Astrocyte (in vitro differentiated cells and primary cell): ENCODE measurements at regions not wholly inside any gene's neighbourhood (a gene's known extent, or its start where the extent isn't known, plus 50 kb on each side); places are given as distances from the start of the nearest gene placed in this dataset.
"Not testable (repeated sequence)": the region's sequence is repeated elsewhere in the genome, so short reads cannot be mapped to it uniquely, and the experiment has no call there.

Source experiments
- DNase-seq: peaks from one replicate; pipeline ENCODE4 v3.0.0-alpha.2; 2010; ENCODE audit warnings: low read depth
- FAIRE-seq: peaks from 2 replicates; lab custom pipeline; 2011; peaks lifted over from hg19 to GRCh38; lab: Jason Lieb, UNC
- H2AFZ ChIP-seq: 2 replicates; pipeline ENCODE4 v1.6.0; 2012; ENCODE audit warnings: low read depth, low read length, inconsistent platforms
- H3K27ac ChIP-seq: 2 replicates; pipeline ENCODE4 v1.5.1; 2011; ENCODE audit warnings: low read depth, low read length, inconsistent platforms
- H3K27me3 ChIP-seq: 2 replicates; pipeline ENCODE4 v1.6.0; 2011; ENCODE audit warnings: low read length, inconsistent platforms; ENCODE audit not compliant: insufficient read depth
- H3K36me3 ChIP-seq: 2 replicates; pipeline ENCODE4 v1.5.1; 2011; ENCODE audit warnings: low read length, inconsistent platforms; ENCODE audit not compliant: insufficient read depth
- H3K4me1 ChIP-seq: 2 replicates; pipeline ENCODE4 v1.5.1; 2011; ENCODE audit warnings: low read length, inconsistent platforms; ENCODE audit not compliant: insufficient read depth
- H3K4me2 ChIP-seq: 2 replicates; pipeline ENCODE4 v1.6.0; 2012; ENCODE audit warnings: low read length, inconsistent platforms
- H3K4me3 ChIP-seq: 2 replicates; pipeline ENCODE4 v1.5.1; 2011; ENCODE audit warnings: low read depth, mild to moderate bottlenecking, low read length, inconsistent platforms; ENCODE audit not compliant: insufficient read depth
- H3K79me2 ChIP-seq: 2 replicates; pipeline ENCODE4 v1.6.0; 2012; ENCODE audit warnings: mild to moderate bottlenecking, low read length, inconsistent platforms; ENCODE audit not compliant: insufficient read depth
- H3K9ac ChIP-seq: 2 replicates; pipeline ENCODE4 v1.6.0; 2012; ENCODE audit warnings: mild to moderate bottlenecking, low read length, inconsistent platforms
- H3K9me3 ChIP-seq: 2 replicates; pipeline ENCODE4 v1.5.1; 2012; ENCODE audit warnings: low read depth, mild to moderate bottlenecking, low read length, inconsistent platforms; ENCODE audit not compliant: insufficient read depth
- H4K20me1 ChIP-seq: 2 replicates; pipeline ENCODE4 v1.6.0; 2012; ENCODE audit warnings: low read length, inconsistent platforms; ENCODE audit not compliant: insufficient read depth
- H3K27ac Mint-ChIP-seq: one replicate; pipeline ENCODE4 v1.8.0; 2021; ENCODE audit warnings: mild to moderate bottlenecking, mixed read lengths; ENCODE audit not compliant: unreplicated experiment
- H3K27me3 Mint-ChIP-seq: one replicate; pipeline ENCODE4 v1.8.0; 2021; ENCODE audit warnings: low read depth, mixed read lengths; ENCODE audit not compliant: unreplicated experiment
- H3K36me3 Mint-ChIP-seq: one replicate; pipeline ENCODE4 v1.8.0; 2021; ENCODE audit warnings: low read depth, mixed read lengths; ENCODE audit not compliant: unreplicated experiment
- H3K4me1 Mint-ChIP-seq: one replicate; pipeline ENCODE4 v1.8.0; 2021; ENCODE audit warnings: low read depth, mixed read lengths; ENCODE audit not compliant: unreplicated experiment
- H3K4me3 Mint-ChIP-seq: one replicate; pipeline ENCODE4 v1.8.0; 2021; ENCODE audit warnings: mild to moderate bottlenecking, moderate library complexity, mixed read lengths; ENCODE audit not compliant: unreplicated experiment
- H3K9me3 Mint-ChIP-seq: one replicate; pipeline ENCODE4 v1.8.0; 2021; ENCODE audit warnings: mild to moderate bottlenecking, mixed read lengths; ENCODE audit not compliant: unreplicated experiment
- EZH2 ChIP-seq: IDR thresholded peaks from 2 replicates; pipeline ENCODE4 v1.6.1; 2012; ENCODE audit warnings: mild to moderate bottlenecking, low read length, inconsistent platforms; ENCODE audit not compliant: insufficient read depth
- TF ChIP-seq, protein P1 (sequence below): IDR thresholded peaks from 2 replicates; pipeline ENCODE4 v1.5.1; 2011; ENCODE audit warnings: low read depth, mild to moderate bottlenecking, inconsistent platforms, low read length, moderate library complexity; ENCODE audit not compliant: insufficient read depth

DNA sequence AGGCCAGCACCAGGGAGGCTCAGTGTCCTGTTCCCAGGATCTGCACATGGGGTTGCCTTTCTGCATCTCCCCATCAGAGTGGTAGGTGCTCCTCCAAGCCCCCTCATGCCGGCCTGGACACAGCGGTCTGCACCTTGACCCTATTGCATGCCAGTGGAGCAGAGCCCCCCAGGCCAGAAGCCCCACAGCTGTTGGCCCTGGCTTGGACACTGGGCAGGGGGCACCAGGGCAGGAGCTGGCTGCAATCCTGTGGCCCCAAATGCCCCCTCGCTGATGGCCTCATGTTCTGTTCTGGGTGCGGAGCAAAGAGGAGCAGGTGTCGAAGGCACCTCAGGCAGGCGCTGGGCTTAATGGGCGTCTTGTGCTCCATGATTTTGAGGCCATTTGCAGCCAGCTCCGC, 62.7 kb downstream of the CCDC74A start:
- H3K27me3 Mint-ChIP-seq: peaks cover 7% of the 10 kb centered on the region
- H3K4me1 Mint-ChIP-seq: no peaks in the 10 kb centered on the region
- no peak overlapping the region for H2AFZ ChIP-seq
- no peaks in the 10 kb centered on the region for H3K36me3 Mint-ChIP-seq
- H3K4me1 ChIP-seq: no peaks in the 10 kb centered on the region
- no peak overlapping the region for H3K9ac ChIP-seq
- no peak overlapping the region for H3K27ac Mint-ChIP-seq
- H4K20me1 ChIP-seq: no peaks in the 10 kb centered on the region
- H3K4me2 ChIP-seq: no peak overlapping the region
- no peak for TF ChIP-seq EZH2
- TF ChIP-seq, protein P1, sequence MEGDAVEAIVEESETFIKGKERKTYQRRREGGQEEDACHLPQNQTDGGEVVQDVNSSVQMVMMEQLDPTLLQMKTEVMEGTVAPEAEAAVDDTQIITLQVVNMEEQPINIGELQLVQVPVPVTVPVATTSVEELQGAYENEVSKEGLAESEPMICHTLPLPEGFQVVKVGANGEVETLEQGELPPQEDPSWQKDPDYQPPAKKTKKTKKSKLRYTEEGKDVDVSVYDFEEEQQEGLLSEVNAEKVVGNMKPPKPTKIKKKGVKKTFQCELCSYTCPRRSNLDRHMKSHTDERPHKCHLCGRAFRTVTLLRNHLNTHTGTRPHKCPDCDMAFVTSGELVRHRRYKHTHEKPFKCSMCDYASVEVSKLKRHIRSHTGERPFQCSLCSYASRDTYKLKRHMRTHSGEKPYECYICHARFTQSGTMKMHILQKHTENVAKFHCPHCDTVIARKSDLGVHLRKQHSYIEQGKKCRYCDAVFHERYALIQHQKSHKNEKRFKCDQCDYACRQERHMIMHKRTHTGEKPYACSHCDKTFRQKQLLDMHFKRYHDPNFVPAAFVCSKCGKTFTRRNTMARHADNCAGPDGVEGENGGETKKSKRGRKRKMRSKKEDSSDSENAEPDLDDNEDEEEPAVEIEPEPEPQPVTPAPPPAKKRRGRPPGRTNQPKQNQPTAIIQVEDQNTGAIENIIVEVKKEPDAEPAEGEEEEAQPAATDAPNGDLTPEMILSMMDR: no peak
- no peak overlapping the region for H3K27ac ChIP-seq
- no peaks in the 10 kb centered on the region for H3K9me3 Mint-ChIP-seq
- no peaks in the 10 kb centered on the region for H3K9me3 ChIP-seq
- no peak overlapping the region for H3K4me3 ChIP-seq
- no peaks in the 10 kb centered on the region for H3K36me3 ChIP-seq
- FAIRE-seq (no peak), DNase-seq (no peak)
- no peaks in the 10 kb centered on the region for H3K79me2 ChIP-seq
- H3K4me3 Mint-ChIP-seq: no peak overlapping the region
- no peaks in the 10 kb centered on the region for H3K27me3 ChIP-seq

DNA sequence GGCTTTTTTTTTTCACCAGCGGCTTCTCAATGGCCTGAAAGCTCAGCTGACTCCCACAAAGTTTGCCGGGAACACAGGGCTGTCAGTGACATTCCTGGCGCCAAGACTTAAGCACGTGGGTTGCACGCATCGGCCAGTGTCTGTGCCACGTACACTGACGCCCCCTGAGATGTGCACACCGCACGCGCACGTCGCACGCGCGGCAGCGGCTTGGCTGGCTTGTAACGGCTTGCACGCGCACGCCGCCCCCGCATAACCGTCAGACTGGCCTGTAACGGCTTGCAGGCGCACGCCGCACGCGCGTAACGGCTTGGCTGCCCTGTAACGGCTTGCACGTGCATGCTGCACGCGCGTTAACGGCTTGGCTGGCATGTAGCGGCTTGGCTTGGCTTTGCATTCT, 63.2 kb downstream of the CCDC74A start:
- no peak for FAIRE-seq
- Mint-ChIP-seq H3K36me3 (no peaks in the 10 kb centered on the region), H3K27me3 (peaks cover 7% of the 10 kb centered on the region), H3K9me3 (no peaks in the 10 kb centered on the region), H3K27ac (no peak overlapping the region), H3K4me1 (no peaks in the 10 kb centered on the region), H3K4me3 (no peak overlapping the region)
- Histone ChIP-seq H4K20me1 (no peaks in the 10 kb centered on the region), H3K4me1 (no peaks in the 10 kb centered on the region), H3K9ac (no peak overlapping the region), H3K9me3 (no peaks in the 10 kb centered on the region), H3K79me2 (no peaks in the 10 kb centered on the region), H3K36me3 (no peaks in the 10 kb centered on the region), H3K4me3 (no peak overlapping the region), H3K27ac (no peak overlapping the region), H3K27me3 (no peaks in the 10 kb centered on the region), H2AFZ (no peak overlapping the region), H3K4me2 (no peak overlapping the region)
- DNase-seq: no peak
- TF ChIP-seq, protein P1: no peak
- TF ChIP-seq EZH2: no peak

DNA sequence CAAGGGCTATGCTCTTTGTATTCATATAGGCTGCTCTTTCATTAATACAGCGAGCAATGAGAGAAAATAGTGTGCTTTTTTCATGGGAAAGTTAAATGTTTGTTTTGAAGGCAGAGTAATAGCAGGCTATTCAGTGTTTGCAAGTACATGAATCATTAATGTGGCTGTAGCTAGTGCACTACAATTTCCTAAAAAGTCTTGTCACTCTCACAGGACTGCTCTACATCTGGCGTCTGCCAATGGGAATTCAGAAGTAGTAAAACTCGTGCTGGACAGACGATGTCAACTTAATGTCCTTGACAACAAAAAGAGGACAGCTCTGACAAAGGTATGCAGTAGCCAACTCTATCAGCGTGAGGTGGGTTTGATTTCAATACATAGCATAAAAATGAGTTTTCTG, 68.9 kb downstream of the CCDC74A start:
- H2AFZ ChIP-seq, H3K4me1 ChIP-seq, H3K36me3 ChIP-seq, H3K4me3 Mint-ChIP-seq, H3K9ac ChIP-seq, H4K20me1 ChIP-seq, H3K27ac Mint-ChIP-seq, H3K4me1 Mint-ChIP-seq, H3K79me2 ChIP-seq, H3K4me3 ChIP-seq, H3K27me3 Mint-ChIP-seq, FAIRE-seq, H3K9me3 ChIP-seq, H3K9me3 Mint-ChIP-seq, H3K27me3 ChIP-seq, H3K27ac ChIP-seq, H3K4me2 ChIP-seq, H3K36me3 Mint-ChIP-seq, DNase-seq: not testable (repeated sequence)

DNA sequence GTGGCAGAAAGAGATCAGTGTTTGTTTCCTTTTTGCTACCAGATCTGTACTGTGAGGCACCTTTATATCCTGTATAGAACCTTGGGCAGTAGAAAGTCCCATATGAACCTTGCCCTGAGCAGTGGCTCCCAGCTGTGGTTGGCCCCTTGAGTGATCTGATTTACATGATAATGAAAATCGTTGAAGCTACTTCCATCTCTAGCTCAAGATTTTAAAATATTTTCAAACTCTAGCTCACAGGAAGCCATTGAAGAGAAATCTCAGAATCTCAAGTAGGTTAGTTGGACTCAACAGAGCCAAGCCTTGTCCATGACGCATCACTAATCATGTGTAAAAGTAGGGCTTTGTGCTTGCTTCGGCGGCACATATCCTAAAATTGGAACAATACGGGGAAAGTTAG, 74.8 kb downstream of the CCDC74A start:
- not testable (repeated sequence) for H3K4me1 Mint-ChIP-seq, H4K20me1 ChIP-seq, H3K4me3 ChIP-seq, H2AFZ ChIP-seq, H3K9me3 ChIP-seq, H3K27me3 Mint-ChIP-seq, H3K36me3 Mint-ChIP-seq, H3K4me1 ChIP-seq, H3K36me3 ChIP-seq, H3K27ac ChIP-seq, H3K4me2 ChIP-seq, H3K9me3 Mint-ChIP-seq, H3K9ac ChIP-seq, FAIRE-seq, H3K27me3 ChIP-seq, DNase-seq, H3K79me2 ChIP-seq, H3K27ac Mint-ChIP-seq, H3K4me3 Mint-ChIP-seq

DNA sequence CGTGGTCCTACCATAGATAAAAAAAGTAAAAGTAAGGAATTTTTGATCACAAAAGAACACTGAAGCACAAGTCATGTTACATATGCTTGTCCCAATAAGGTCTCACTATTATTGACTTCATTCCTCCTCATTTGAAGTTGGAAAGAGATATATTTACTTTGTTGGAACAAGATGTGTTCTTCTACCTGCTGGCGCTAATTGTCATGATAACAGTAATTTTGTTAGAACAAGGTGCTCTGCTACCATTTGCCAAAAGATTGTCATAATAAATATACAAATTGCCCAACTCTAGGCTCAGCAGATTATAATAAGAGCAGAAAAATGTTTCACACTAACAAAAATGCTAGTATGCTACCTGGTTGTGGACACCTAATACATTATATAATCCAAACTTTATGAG, 77.0 kb downstream of the CCDC74A start:
- H3K27me3 ChIP-seq, H2AFZ ChIP-seq, H3K27ac ChIP-seq, H3K4me1 Mint-ChIP-seq, DNase-seq, H4K20me1 ChIP-seq, H3K79me2 ChIP-seq, H3K9me3 ChIP-seq, H3K36me3 Mint-ChIP-seq, H3K36me3 ChIP-seq, H3K4me3 Mint-ChIP-seq, H3K9me3 Mint-ChIP-seq, H3K27me3 Mint-ChIP-seq, H3K4me2 ChIP-seq, H3K27ac Mint-ChIP-seq, H3K4me3 ChIP-seq, H3K9ac ChIP-seq, FAIRE-seq, H3K4me1 ChIP-seq: not testable (repeated sequence)
